SK-N-SH treated with all-trans-retinoic acid at 6 μM for 48 hours (cell line): ENCODE measurements at regions not wholly inside any gene's neighbourhood (a gene's known extent, or its start where the extent isn't known, plus 50 kb on each side); places are given as distances from the start of the nearest gene placed in this dataset.

Source experiments
- ATAC-seq: fragments of 200-7000 bp; cut with Tn5 transposase; 3 replicates; pipeline ENCODE4 v1.9.1; 2020; ENCODE audit warnings: mild to moderate bottlenecking, moderate library complexity
- BACH2 ChIP-seq: fragments of 250-450 bp; sonication (Bioruptor Pico); IDR thresholded peaks from 2 replicates; pipeline ENCODE4 v1.9.0; 2021; ENCODE audit warnings: mild to moderate bottlenecking, borderline replicate concordance
- CSDC2 ChIP-seq: fragments of 250-450 bp; sonication (Bioruptor Pico); IDR thresholded peaks from 2 replicates; pipeline ENCODE4 v1.5.0; 2020; ENCODE audit warnings: mild to moderate bottlenecking, moderate library complexity
- ESRRG ChIP-seq: fragments of 250-450 bp; sonication (Bioruptor Pico); IDR thresholded peaks from 2 replicates; pipeline ENCODE4 v1.6.1; 2021; ENCODE audit warnings: mild to moderate bottlenecking
- GLIS3 ChIP-seq: fragments of 250-450 bp; sonication (Bioruptor Pico); IDR thresholded peaks from 2 replicates; pipeline ENCODE4 v1.5.0; 2020; ENCODE audit warnings: mild to moderate bottlenecking, moderate library complexity
- ISL1 ChIP-seq: fragments of 250-450 bp; sonication (Bioruptor Pico); IDR thresholded peaks from 2 replicates; pipeline ENCODE4 v2.1.2; 2022; ENCODE audit warnings: mild to moderate bottlenecking, moderate library complexity
- PPARA ChIP-seq: fragments of 250-450 bp; sonication (Bioruptor Pico); IDR thresholded peaks from 2 replicates; pipeline ENCODE4 v1.5.0; 2020; ENCODE audit warnings: mild to moderate bottlenecking, borderline replicate concordance
- RARB ChIP-seq: fragments of 250-450 bp; sonication (Bioruptor Pico); IDR thresholded peaks from 2 replicates; pipeline ENCODE4 v1.8.0; 2021; ENCODE audit warnings: mild to moderate bottlenecking, moderate library complexity
- SNAI2 ChIP-seq: fragments of 250-450 bp; sonication (Bioruptor Pico); IDR thresholded peaks from 2 replicates; pipeline ENCODE4 v1.5.0; 2020; ENCODE audit warnings: mild to moderate bottlenecking, moderate library complexity
- TCF4 ChIP-seq: fragments of 250-450 bp; sonication (Bioruptor Pico); IDR thresholded peaks from 2 replicates; pipeline ENCODE4 v1.8.0; 2021; ENCODE audit warnings: mild to moderate bottlenecking, moderate library complexity, borderline replicate concordance
- TOX ChIP-seq: fragments of 250-450 bp; sonication (Bioruptor Pico); IDR thresholded peaks from 2 replicates; pipeline ENCODE4 v1.8.0; 2021; ENCODE audit warnings: mild to moderate bottlenecking, moderate library complexity, borderline replicate concordance
- ZC3H10 ChIP-seq: fragments of 250-450 bp; sonication (Bioruptor Pico); IDR thresholded peaks from 2 replicates; pipeline ENCODE4 v1.5.1; 2021; ENCODE audit warnings: mild to moderate bottlenecking, moderate library complexity
- ZFP3 ChIP-seq: fragments of 250-450 bp; sonication (Bioruptor Pico); IDR thresholded peaks from 2 replicates; pipeline ENCODE4 v1.5.0; 2020; ENCODE audit warnings: mild to moderate bottlenecking, moderate library complexity
- ZFP30 ChIP-seq: fragments of 450-650 bp; formaldehyde crosslinking; IDR thresholded peaks from 2 replicates; pipeline ENCODE4 v1.5.0; 2022; ENCODE audit warnings: mild to moderate bottlenecking, moderate library complexity
- ZNF565 ChIP-seq: fragments of 450-650 bp; formaldehyde crosslinking; conservative IDR thresholded peaks from 2 replicates; pipeline ENCODE4 v1.5.0; 2020; ENCODE audit warnings: low read depth, mild to moderate bottlenecking, moderate library complexity
- ZNF70 ChIP-seq: fragments of 450-650 bp; formaldehyde crosslinking; IDR thresholded peaks from 2 replicates; pipeline ENCODE4 v1.5.0; 2020; ENCODE audit warnings: mild to moderate bottlenecking, moderate library complexity
- ZNF8 ChIP-seq: fragments of 450-650 bp; formaldehyde crosslinking; IDR thresholded peaks from 2 replicates; pipeline ENCODE4 v1.5.0; 2020; ENCODE audit warnings: mild to moderate bottlenecking, moderate library complexity
- TF ChIP-seq, protein P1 (sequence below): fragments of 250-450 bp; sonication (Bioruptor Pico); IDR thresholded peaks from 2 replicates; pipeline ENCODE4 v1.5.1; 2021; ENCODE audit warnings: mild to moderate bottlenecking, moderate library complexity
- TF ChIP-seq, protein P2 (sequence below): fragments of 250-450 bp; sonication (Bioruptor Pico); IDR thresholded peaks from 2 replicates; pipeline ENCODE4 v1.8.0; 2021; ENCODE audit warnings: low read depth, mild to moderate bottlenecking, moderate library complexity, borderline replicate concordance
- TF ChIP-seq, protein P3 (sequence below): fragments of 250-450 bp; sonication (Bioruptor Pico); IDR thresholded peaks from 2 replicates; pipeline ENCODE4 v1.8.0; 2020; ENCODE audit warnings: mild to moderate bottlenecking, moderate library complexity, borderline replicate concordance
- TF ChIP-seq, protein P4 (sequence below): fragments of 250-450 bp; sonication (Bioruptor Pico); IDR thresholded peaks from 2 replicates; pipeline ENCODE4 v1.5.1; 2020; ENCODE audit warnings: low read depth, mild to moderate bottlenecking, moderate library complexity

DNA sequence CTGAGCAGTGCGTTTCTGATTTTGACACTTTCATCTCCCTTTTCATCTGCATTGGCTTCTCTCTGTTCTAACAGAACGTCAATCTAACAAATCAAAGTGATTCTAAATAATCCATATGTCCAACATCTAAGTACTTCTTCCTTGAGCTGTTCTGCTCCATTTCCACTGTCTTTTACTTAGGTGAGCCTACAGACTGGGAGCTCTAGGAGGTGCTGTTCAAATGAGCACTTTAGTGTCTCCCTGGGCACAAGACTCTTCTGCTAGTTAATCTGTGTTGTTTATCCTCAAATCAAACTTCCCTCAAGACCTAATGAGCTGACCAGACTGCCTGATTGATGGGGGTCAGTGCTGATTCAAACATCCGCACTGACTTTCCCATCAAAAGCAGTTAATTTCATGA, 408.1 kb downstream of the WDR72 start:
- no peak for TF ChIP-seq TOX (CRISPR knock-in tag)
- TF ChIP-seq, all 23 proteins: peak for 0
- ATAC-seq = no peak

DNA sequence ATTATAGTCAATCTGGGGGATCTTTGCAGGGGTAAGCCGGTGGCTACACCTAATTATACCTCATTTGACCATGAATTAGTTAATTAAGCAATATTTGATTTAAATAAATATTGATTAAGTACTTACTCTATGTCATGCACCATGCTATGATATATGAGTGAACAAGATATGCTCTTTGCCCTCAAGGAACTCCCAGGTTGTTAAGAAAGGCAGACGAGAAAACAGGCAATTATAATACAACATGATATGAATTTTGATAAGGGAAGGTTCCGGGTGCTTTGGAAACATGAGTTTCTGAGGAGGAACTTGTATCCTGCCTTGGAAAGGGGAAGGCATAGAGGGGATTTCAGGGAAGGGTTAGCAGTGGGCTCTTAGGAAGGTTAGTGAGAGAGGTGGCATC, 412.9 kb downstream of the WDR72 start:
- ATAC-seq = no peak
- no peak for TF ChIP-seq ZNF70
- TF ChIP-seq, protein P1, sequence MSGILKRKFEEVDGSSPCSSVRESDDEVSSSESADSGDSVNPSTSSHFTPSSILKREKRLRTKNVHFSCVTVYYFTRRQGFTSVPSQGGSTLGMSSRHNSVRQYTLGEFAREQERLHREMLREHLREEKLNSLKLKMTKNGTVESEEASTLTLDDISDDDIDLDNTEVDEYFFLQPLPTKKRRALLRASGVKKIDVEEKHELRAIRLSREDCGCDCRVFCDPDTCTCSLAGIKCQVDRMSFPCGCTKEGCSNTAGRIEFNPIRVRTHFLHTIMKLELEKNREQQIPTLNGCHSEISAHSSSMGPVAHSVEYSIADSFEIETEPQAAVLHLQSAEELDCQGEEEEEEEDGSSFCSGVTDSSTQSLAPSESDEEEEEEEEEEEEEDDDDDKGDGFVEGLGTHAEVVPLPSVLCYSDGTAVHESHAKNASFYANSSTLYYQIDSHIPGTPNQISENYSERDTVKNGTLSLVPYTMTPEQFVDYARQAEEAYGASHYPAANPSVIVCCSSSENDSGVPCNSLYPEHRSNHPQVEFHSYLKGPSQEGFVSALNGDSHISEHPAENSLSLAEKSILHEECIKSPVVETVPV (CRISPR knock-in tag) = no peak
- TF ChIP-seq TCF4 (CRISPR knock-in tag) = no peak
- TF ChIP-seq ISL1 (CRISPR knock-in tag) = no peak
- TF ChIP-seq ZNF565 (CRISPR knock-in tag) = no peak
- no peak for TF ChIP-seq PPARA
- TF ChIP-seq, all 23 proteins: peak for 0

DNA sequence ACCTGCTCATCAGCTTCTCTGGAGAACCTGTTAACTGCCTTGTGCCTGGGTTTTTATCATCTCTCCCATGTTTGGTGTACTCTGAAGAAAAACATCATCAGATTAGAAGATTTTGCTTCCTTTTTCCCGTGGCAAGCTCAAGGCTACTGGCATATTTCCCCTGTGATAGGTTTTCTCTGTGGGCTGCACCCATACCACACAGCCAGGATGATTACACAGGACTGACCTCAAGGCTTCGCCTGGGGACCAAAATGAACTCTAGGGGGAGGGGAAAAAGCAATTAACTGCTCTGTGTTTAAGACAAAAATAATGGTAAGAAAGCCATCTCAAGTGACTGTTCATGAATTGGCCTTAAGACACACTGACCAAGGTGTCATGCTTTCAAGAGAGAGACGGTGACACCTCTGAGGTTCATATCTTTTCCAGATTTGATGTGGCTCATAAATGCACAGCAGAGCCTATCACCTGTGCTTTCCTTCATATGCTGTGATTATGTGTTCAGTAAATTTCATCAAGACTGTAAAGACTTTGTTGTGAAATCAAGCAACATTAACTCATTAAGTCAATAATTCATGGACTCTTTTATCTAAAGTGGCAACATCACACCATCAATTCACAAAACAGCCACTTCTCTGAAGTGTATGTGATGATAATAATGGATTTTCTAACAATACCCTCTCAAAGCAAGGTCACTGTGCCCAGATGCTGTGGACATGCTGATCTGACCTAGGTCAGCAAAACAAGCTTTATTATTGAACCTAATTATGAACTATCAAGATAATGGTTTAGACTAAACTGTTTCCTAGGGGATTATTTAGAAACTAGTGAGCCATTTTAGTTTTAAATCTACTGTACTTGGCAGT, 427.9 kb downstream of the WDR72 start:
- TF ChIP-seq, protein P1 (CRISPR knock-in tag) = no peak
- no peak for ATAC-seq

DNA sequence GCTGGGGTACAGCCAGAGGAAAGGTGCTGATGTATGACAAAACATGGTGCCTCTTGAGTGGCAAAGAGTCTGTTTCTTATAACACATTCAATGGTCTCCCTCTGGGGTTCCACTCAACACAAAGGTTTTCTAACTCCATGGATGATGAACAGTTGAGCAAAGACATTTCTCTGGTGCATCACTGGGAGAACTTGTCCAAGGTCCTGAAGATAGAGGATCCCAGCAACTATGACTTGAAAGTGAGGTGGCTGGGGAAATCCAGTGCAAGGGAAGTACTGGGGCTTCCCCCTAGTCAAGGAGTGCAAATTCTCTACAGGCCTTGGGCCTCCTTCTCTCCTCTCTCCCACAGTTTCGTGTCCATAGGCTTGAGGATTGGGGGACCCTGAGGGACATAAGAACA, 431.1 kb downstream of the WDR72 start:
- no peak for ATAC-seq
- no peak for TF ChIP-seq RARB (CRISPR knock-in tag)
- TF ChIP-seq SNAI2 (CRISPR knock-in tag) = no peak
- no peak for TF ChIP-seq ZFP30 (CRISPR knock-in tag)
- no peak for TF ChIP-seq ZNF8 (CRISPR knock-in tag)

DNA sequence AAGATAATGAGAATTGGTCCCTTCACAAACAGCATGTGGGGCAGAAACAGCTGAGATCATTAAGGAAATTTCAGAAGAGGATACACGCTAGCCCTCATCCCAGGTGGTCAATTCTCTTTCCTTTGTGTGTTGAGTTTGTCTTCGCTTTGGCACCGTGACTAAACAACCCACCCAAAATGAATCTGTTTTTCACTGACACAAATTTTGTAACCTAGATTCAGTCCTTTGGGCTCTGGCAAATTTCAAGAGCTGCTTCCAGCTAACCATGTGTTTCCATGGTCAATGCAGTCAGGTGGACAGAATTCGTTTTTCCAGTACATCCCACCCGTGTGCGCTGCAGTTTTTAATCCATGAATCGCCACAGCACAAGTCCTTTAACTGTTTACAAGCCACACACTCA, 435.4 kb downstream of the WDR72 start:
- TF ChIP-seq, protein P2, sequence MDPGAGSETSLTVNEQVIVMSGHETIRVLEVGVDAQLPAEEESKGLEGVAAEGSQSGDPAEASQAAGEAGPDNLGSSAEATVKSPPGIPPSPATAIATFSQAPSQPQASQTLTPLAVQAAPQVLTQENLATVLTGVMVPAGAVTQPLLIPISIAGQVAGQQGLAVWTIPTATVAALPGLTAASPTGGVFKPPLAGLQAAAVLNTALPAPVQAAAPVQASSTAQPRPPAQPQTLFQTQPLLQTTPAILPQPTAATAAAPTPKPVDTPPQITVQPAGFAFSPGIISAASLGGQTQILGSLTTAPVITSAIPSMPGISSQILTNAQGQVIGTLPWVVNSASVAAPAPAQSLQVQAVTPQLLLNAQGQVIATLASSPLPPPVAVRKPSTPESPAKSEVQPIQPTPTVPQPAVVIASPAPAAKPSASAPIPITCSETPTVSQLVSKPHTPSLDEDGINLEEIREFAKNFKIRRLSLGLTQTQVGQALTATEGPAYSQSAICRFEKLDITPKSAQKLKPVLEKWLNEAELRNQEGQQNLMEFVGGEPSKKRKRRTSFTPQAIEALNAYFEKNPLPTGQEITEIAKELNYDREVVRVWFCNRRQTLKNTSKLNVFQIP (CRISPR knock-in tag) = no peak
- TF ChIP-seq ZFP3 (CRISPR knock-in tag) (no peak), BACH2 (CRISPR knock-in tag) (no peak), RARB (CRISPR knock-in tag) (no peak), ZNF8 (CRISPR knock-in tag) (no peak), ZNF70 (no peak), ISL1 (CRISPR knock-in tag) (no peak), ESRRG (CRISPR knock-in tag) (no peak), PPARA (no peak), ZNF565 (CRISPR knock-in tag) (no peak), ZC3H10 (CRISPR knock-in tag) (no peak), GLIS3 (no peak), TCF4 (CRISPR knock-in tag) (no peak), ZFP30 (CRISPR knock-in tag) (no peak), TOX (CRISPR knock-in tag) (no peak), CSDC2 (no peak), SNAI2 (CRISPR knock-in tag) (no peak)
- TF ChIP-seq, protein P3, sequence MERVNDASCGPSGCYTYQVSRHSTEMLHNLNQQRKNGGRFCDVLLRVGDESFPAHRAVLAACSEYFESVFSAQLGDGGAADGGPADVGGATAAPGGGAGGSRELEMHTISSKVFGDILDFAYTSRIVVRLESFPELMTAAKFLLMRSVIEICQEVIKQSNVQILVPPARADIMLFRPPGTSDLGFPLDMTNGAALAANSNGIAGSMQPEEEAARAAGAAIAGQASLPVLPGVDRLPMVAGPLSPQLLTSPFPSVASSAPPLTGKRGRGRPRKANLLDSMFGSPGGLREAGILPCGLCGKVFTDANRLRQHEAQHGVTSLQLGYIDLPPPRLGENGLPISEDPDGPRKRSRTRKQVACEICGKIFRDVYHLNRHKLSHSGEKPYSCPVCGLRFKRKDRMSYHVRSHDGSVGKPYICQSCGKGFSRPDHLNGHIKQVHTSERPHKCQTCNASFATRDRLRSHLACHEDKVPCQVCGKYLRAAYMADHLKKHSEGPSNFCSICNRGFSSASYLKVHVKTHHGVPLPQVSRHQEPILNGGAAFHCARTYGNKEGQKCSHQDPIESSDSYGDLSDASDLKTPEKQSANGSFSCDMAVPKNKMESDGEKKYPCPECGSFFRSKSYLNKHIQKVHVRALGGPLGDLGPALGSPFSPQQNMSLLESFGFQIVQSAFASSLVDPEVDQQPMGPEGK (CRISPR knock-in tag) = no peak
- TF ChIP-seq, protein P4, sequence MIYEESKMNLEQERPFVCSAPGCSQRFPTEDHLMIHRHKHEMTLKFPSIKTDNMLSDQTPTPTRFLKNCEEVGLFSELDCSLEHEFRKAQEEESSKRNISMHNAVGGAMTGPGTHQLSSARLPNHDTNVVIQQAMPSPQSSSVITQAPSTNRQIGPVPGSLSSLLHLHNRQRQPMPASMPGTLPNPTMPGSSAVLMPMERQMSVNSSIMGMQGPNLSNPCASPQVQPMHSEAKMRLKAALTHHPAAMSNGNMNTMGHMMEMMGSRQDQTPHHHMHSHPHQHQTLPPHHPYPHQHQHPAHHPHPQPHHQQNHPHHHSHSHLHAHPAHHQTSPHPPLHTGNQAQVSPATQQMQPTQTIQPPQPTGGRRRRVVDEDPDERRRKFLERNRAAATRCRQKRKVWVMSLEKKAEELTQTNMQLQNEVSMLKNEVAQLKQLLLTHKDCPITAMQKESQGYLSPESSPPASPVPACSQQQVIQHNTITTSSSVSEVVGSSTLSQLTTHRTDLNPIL (CRISPR knock-in tag) = no peak
- TF ChIP-seq, protein P1 (CRISPR knock-in tag) = no peak
- no peak for ATAC-seq
